Heart right ventricle (tissue), 16 donors: ENCODE measurements at regions not wholly inside any gene's neighbourhood (a gene's known extent, or its start where the extent isn't known, plus 50 kb on each side); places are given as distances from the start of the nearest gene placed in this dataset.

Experiments
- ATAC-seq, 8 donors: fragments of 200-7000 bp; cut with Tn5 transposase; one replicate each; pipeline ENCODE4 v1.9.1; 2020; ENCODE audit warnings: mild to moderate bottlenecking in 8 of 8, moderate library complexity in 8 of 8, moderate number of reproducible peaks in 1 of 8
- DNase-seq, 2 donors: peaks; one replicate each; pipeline ENCODE4 v3.0.0-alpha.2; 2020
- H3K27ac ChIP-seq, 10 donors: fragments of 200-600 bp; sonication (generic) in 2 of 10; one replicate each; pipeline versions ENCODE4 v1.5.0 to v1.8.0; 2020 to 2022; ENCODE audit warnings: mild to moderate bottlenecking in 3 of 10
- H3K27me3 ChIP-seq, 7 donors: fragments of 200-600 bp; one replicate each; pipeline ENCODE4 v1.8.0; 2021 to 2022; ENCODE audit warnings: mild to moderate bottlenecking in 2 of 7
- H3K36me3 ChIP-seq, 9 donors: fragments of 200-600 bp; sonication (generic) in 1 of 9; one replicate each; pipeline versions ENCODE4 v1.5.0 to v1.8.0; 2020 to 2022; ENCODE audit warnings: mild to moderate bottlenecking in 2 of 9
- H3K4me1 ChIP-seq, 9 donors: fragments of 200-600 bp; sonication (generic) in 1 of 9; one replicate each; pipeline versions ENCODE4 v1.5.0 to v1.8.0; 2020 to 2022; ENCODE audit warnings: mild to moderate bottlenecking in 4 of 9
- H3K4me3 ChIP-seq, 10 donors: fragments of 200-600 bp; sonication (generic) in 2 of 10; one replicate each; pipeline versions ENCODE4 v1.5.0 to v1.8.0; 2020 to 2022; ENCODE audit warnings: mild to moderate bottlenecking in 7 of 10, moderate library complexity in 2 of 10
- H3K9me3 ChIP-seq, 11 donors: fragments of 200-600 bp in 10 of 11; sonication (generic) in 2 of 11; one replicate each; pipeline versions ENCODE4 v1.5.0 to v1.8.0; 2013 to 2022; ENCODE audit warnings: mild to moderate bottlenecking in 2 of 11, control low read depth in 1 of 11, moderate library complexity in 1 of 11
- WGBS, 2 donors: extraction: QIAGEN DNeasy Blood & Tissue Kit; methylation state at CpG; one replicate each; pipeline ENCODE4 v1.1.7; 2013; ENCODE audit warnings: inconsistent platforms in 1 of 2; 5-methylcytosine and 5-hydroxymethylcytosine counted together
- intact Hi-C, 10 donors: fragments of 100-400 bp; cut with DNase I; formaldehyde crosslinking; loops; one replicate each; pipeline versions ENCODE4 v1.11.1 to v1.14.2; 2022
- TF ChIP-seq, protein P1 (sequence below), 9 donors: fragments of 200-600 bp; sonication (generic) in 2 of 9; IDR thresholded peaks; one replicate each; pipeline versions ENCODE4 v1.5.0 to v1.8.0; 2021 to 2022; ENCODE audit warnings: antibody characterized with exemption in 9 of 9, mild to moderate bottlenecking in 5 of 9, moderate library complexity in 1 of 9
- donor health status: Arrhythmogenic right ventricular cardiomyopathy.
- donor health status: ischemic (EF 13 %, LVEDD 7.1; RV severe dilation, severe dysfunction).
- donor health status: healthy with polysubstance abuse.
- donor health status: DM: no; HTN: yes; CAD: no.
- donor health status: DM: no; HTN: no; CAD: no.
- donor health status: ischemic (EF 25% LVEDD 6.9; RV normal size, moderate dysfunction).
- donor health status: ischemic (EF 25% LVEDD 5.7; RV mildly dilated, moderate dysfunction).
- donor health status: healthy.
- donor health status: DM: yes; HTN: yes; CAD: no.
- donor health status: Ischemic cardiomyopathy.
- donor health status: ischemic (EF 35%, LVEDD 5.7; RV mildly dilated, moderate dysfunction).
- donor health status: nonischemic (EF 11% LVEDD 7.7; RV severe dilation, severe dysfunction).
- donor health status: DM: yes; HTN: yes; CAD: no.
- donor health status: PGD.
- donor health status: ischemic (EF 29% LVEDD 5.4; RV normal size, mild dysfunction).
- donor health status: nonischemic (EF 23%, LVEDD 6.1; RV moderate dilation, normal function).

DNA sequence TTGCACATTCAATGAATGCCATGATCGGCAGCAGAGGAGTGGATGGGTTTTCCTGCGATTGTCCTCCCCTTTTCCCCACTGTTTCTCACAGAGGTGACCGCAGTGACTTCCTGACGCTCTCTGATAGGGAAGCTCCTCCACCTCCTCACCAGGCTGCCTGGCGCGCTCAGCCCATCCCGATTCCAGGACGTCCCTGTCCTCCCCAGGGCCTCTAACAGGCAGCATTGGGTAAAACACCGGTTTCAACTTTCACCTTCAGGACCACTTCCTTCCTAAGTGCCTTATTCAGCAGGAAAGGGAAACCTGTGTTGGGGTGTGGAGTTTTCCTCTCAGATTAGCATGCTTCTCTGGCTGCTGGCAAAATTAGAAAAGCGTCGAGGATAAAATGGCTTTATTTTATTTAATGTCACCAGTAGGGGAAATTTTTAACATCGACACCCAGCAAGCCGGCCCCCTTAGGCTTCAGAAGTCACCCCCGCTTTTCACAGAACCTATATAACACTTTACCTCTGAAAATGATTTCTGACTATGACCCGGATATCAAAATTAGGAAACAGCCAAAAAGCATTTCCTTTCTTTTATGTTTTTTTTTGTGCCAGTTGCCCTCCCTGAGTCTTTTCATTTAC lies 570.4 kb upstream of the GJE1 start:
- ATAC-seq: peak; percentile 49 to 84 (median 79)
- intact Hi-C loops: loop anchor here in 3 of 10 donors (1.0 to 5.0 kb wide), 6 partner anchors 79 to 1485 kb away; no protein-coding TSS in a partner anchor
- peak; percentile 23 to 49 for DNase-seq
- H3K4me3 ChIP-seq: peak overlapping the region; percentile 14 to 53 (median 38)
- H3K9me3 ChIP-seq: no peaks in the 10 kb centered on the region
- peaks cover 0 to 23% (median 9%) of the 10 kb centered on the region in 9 donors for H3K4me1 ChIP-seq
- H3K36me3 ChIP-seq: no peaks in the 10 kb centered on the region
- 26 to 30% methylated on average over 15 of the region's 15 CpGs for WGBS, 2 donors
- no peaks in the 10 kb centered on the region for H3K27me3 ChIP-seq
- TF ChIP-seq, protein P1, sequence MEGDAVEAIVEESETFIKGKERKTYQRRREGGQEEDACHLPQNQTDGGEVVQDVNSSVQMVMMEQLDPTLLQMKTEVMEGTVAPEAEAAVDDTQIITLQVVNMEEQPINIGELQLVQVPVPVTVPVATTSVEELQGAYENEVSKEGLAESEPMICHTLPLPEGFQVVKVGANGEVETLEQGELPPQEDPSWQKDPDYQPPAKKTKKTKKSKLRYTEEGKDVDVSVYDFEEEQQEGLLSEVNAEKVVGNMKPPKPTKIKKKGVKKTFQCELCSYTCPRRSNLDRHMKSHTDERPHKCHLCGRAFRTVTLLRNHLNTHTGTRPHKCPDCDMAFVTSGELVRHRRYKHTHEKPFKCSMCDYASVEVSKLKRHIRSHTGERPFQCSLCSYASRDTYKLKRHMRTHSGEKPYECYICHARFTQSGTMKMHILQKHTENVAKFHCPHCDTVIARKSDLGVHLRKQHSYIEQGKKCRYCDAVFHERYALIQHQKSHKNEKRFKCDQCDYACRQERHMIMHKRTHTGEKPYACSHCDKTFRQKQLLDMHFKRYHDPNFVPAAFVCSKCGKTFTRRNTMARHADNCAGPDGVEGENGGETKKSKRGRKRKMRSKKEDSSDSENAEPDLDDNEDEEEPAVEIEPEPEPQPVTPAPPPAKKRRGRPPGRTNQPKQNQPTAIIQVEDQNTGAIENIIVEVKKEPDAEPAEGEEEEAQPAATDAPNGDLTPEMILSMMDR (IDR thresholded peaks at IDR 0.05): no peak
- H3K27ac ChIP-seq: peak overlapping the region; percentile 63 to 91 (median 76)

DNA sequence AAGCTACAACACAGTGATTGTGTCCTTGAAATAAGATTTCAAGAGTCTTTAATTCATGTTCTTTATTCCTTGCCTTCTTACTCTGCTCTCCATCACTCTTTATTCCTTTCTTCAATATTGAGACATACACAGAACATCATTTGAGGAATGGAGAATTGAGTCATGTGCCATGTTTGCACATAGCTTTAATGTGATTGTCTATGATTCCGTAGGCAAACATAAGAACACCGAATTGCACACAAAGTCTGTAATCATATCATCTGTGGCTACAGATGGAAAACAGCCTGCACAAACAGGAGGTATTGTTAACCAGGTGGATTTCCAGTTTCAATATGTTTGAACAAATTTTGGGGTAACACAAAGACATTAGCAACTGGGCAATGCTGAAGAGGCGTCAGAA lies 571.6 kb upstream of the GJE1 start:
- peaks cover 0 to 23% (median 9%) of the 10 kb centered on the region in 9 donors for H3K4me1 ChIP-seq
- intact Hi-C loops: loop anchor here in 3 of 10 donors (5.0 kb wide), 5 partner anchors 154 to 1484 kb away; no protein-coding TSS in a partner anchor
- 77 to 97% methylated on average over 3 of the region's 3 CpGs for WGBS, 2 donors

DNA sequence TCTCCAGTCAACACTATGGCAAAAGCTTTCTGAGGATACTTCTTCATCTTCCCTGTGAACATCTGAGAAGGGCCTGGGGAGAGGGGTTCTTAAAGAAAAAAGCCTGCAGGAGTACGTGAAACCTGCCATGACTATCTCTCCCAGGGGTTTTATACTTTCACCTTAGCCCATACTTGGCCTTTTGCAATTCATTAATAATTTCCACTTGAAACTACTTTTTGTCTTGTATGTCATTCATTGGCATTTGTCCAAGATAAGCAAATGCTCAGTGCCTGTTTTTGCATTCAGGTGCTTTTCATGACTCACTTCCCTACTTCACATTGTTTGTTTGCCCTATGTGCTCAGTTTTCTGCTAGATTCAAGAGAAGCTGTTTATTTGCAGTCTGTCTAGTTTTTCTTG lies 580.3 kb upstream of the GJE1 start:
- peak in 6 of 8 donors; percentile 52 to 94 (median 68) for ATAC-seq
- H3K27ac ChIP-seq: peak overlapping the region in 9 of 10 donors; percentile 7 to 74 (median 43)

More for the DNA sequence above, 571.6 kb upstream of the GJE1 start:
- Histone ChIP-seq H3K27ac (peak overlapping the region in 1 of 10 donors; percentile 70), H3K27me3 (no peaks in the 10 kb centered on the region), H3K4me3 (no peak overlapping the region), H3K36me3 (no peaks in the 10 kb centered on the region), H3K9me3 (no peaks in the 10 kb centered on the region)
- DNase-seq: no peak
- TF ChIP-seq, protein P1 (IDR thresholded peaks at IDR 0.05): no peak
- no peak for ATAC-seq

DNA sequence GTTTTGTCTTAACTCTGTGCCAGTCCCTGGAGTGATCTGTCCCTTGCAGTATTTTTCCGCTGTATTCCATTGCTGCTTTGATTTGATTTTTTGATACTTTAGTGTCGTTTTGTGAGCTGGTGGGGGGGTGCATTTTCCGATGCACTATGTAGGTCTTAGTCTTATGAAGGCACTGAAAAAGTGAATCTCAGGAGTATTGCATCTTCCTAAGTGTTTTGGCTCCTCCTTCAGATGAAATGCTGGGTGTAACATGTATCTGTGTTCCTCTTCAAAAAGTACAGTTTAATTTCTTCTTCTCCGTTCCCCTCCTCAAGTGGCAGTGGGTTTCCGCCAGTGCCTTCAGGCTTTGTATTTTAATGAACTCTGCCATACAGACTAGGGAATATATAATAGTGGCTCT lies 580.7 kb upstream of the GJE1 start:
- TF ChIP-seq, protein P1 (IDR thresholded peaks at IDR 0.05): no peak
- WGBS, 2 donors: 84 to 85% methylated on average over 5 of the region's 5 CpGs
- Histone ChIP-seq H3K4me3 (no peak overlapping the region), H3K27ac (peak overlapping the region in 9 of 10 donors; percentile 7 to 74 (median 43)), H3K36me3 (no peaks in the 10 kb centered on the region), H3K27me3 (no peaks in the 10 kb centered on the region), H3K9me3 (peaks cover 0 to 28% (median 5%) of the 10 kb centered on the region in 11 donors), H3K4me1 (peaks cover 0 to 20% (median 6%) of the 10 kb centered on the region in 9 donors)
- DNase-seq (no peak), ATAC-seq (peak in 1 of 8 donors; percentile 9)
- intact Hi-C loops: loop anchor here in 3 of 10 donors (5.0 to 10.0 kb wide), 4 partner anchors 65 to 297 kb away; no protein-coding TSS in a partner anchor

More for the DNA sequence above, 580.3 kb upstream of the GJE1 start:
- TF ChIP-seq, protein P1 (IDR thresholded peaks at IDR 0.05): no peak
- Histone ChIP-seq H3K9me3 (peaks cover 0 to 27% (median 5%) of the 10 kb centered on the region in 11 donors), H3K36me3 (no peaks in the 10 kb centered on the region), H3K4me3 (no peak overlapping the region), H3K4me1 (peaks cover 0 to 20% (median 6%) of the 10 kb centered on the region in 9 donors), H3K27me3 (no peaks in the 10 kb centered on the region)
- WGBS, 2 donors: 64 to 68% methylated on average over 1 of the region's 1 CpG
- DNase-seq: peak in 1 of 2 donors; percentile 14
- intact Hi-C loops: loop anchor here in 3 of 10 donors (5.0 to 10.0 kb wide), 4 partner anchors 65 to 298 kb away; no protein-coding TSS in a partner anchor
